NCI-H2196 (cell line): ENCODE measurements at regions not wholly inside any gene's neighbourhood (a gene's known extent, or its start where the extent isn't known, plus 50 kb on each side); places are given as distances from the start of the nearest gene placed in this dataset.

ENCODE experiments used
- DNase-seq: peaks from one replicate; lab custom pipeline; 2025; ENCODE audit not compliant: unreplicated experiment; lab: John Stamatoyannopoulos, UW

- DNase-seq: no peak
Measured at GRCh38 chr18:68435581-68435980, 279.3 kb downstream of the TMX3 start.

DNA sequence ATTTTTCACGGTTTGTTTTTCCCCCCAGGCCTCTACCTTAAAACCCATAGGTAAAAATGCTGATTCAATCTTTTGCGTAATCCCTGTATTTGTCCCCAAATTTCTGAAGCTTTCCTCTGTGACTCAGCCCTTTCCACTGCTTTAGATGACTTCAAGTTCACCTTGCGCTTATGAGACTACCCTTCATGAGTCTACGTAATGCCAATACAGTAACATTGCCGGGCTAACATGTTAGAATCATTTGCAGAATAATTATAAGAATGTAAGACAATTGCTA, 283.0 kb downstream of the TMX3 start:
- no peak for DNase-seq

DNA sequence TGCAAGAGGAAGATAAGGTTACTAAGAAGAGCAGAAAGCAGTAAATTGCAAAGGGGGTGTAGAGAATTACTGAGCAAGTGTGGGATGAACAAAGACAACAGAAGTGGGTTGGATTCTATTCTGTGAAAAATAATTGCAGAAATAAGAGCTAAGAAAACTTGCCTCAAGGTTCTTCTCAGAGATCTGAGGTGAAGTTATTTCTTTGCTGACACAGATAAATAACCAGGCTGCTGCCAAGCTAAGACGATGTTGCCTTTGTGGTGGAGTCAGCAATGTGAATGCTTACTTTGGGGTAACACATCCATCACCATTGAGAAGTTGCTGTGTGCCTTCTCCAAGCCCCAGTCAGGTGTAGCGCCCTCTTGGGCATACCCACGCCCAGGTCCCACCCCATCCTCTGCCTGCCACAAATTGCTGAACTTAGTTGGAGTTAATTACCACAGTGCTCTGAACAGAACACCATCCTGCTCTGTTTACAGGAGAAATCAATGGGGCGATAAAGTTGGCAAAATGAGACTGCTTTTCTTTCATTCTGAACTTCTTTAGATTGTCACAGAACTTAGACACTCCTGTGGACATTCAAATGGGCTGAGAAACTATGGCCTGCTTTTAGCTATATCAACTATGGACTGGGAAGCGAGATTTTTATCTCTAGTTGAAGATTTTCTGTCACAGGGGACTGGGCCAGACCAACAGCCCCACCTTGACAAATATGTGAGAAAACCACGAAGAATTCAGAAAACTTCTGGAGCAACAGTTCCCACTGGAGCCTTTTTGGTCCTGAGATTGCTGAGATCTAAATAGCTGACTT, 283.6 kb downstream of the TMX3 start:
- no peak for DNase-seq

GRCh38 chr18:68429841-68430240, 285.1 kb downstream of the TMX3 start:
- no peak for DNase-seq

GRCh38 chr18:68429111-68429510, 285.8 kb downstream of the TMX3 start:
- DNase-seq: no peak

DNA sequence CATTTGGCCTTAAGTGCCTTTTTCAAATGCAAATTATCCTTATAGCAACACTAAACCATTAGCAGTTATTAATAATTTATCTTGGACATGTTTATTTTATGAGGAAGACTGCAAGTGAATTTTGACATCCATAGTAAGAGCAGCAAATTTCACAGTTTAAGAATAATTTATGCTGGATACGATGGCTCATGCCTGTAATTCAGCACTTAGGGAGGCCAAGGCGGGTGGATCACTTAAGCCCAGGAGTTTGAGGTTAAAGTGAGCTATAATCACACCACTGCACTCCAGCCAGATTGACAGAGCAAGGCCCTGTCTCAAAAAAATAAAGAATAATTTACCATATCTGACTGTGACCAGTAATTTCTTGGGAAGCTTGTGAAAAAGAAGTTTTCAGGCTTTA, 286.2 kb downstream of the TMX3 start:
- DNase-seq: no peak

DNA sequence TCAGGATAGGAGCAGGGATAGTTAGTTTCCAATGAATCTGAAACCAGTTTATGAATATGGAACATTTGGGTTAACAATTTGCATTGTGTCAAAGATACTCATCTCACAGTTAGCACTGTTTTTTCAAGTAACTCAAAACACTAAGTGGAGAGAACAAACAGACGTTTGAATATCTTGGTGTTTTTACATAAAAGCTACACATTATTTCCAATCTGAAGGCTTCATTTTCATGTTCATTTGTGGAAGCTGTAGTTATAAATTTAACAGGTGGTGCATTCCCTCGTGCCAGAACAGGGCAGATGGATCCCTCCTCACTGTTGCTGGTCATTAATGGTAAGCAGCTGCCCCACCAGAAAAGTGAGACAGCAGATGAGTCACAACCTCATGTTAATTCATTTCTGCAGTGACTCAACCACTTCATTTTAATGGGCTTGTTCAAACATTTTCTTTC, 286.9 kb downstream of the TMX3 start:
- DNase-seq: no peak

- no peak for DNase-seq
Measured at GRCh38 chr18:68426731-68427315, 288.1 kb downstream of the TMX3 start.

DNA sequence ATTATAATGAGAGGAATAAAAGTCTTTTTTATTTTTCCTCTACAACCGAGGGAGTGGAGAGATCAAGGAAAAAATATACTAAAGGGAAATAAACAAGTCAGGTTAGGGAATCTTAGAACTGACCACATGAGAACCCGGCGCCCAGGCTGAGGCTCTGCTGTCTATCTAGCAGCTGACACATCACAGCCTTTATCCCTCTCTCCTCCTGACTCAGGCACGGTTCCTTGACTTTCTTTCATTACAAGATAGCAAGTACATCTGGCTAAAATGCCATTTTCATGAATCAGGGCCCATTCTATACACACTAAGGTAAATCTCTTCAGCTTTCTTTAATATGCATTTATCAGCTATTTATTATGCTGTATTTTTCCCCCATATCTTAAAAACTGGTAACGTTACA, 296.0 kb downstream of the TMX3 start:
- no peak for DNase-seq

- no peak for DNase-seq
Measured at GRCh38 chr18:68418226-68418868, 296.6 kb downstream of the TMX3 start.

- DNase-seq: no peak
Measured at GRCh38 chr18:68417826-68418225, 297.1 kb downstream of the TMX3 start.

- DNase-seq: no peak
Measured at GRCh38 chr18:68417166-68417799, 297.6 kb downstream of the TMX3 start.

DNA sequence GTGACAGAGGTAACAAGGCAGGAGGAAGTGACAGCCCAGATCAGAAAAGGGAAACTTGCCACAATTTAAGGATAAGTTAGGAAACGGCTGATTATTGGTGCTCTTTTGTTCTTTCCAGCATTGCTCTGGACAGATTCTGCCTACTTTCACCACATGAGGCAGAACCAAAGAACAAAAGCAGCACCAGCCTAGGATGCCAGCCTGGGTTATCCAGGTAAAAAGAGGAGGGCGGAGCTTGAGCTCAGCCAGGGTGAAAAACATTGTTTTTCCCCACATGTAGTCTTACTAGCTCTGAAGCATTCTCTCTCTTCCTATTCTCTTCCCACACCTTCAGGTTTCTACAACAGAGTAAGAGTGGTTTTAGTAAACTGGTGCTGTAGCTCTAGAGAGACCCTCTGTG, 300.5 kb downstream of the TMX3 start:
- DNase-seq: no peak

DNA sequence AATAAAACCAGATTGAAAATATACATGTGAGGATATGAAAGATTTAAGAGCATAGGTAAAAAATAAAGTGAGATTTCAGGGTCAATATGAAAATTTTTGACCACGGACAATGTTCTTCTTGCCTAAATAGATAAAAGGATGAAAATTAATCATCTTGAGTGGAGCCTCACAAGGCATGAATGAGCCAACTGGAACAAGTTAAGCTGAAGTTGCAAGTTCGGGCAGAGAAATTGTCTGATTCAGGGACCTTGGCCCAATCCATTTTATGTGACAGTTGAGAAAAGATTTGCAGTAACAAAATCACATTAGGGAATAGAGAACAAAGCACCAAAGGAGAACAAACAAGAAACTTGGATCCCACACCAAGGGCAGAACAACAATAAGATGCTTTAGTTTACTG, 305.3 kb downstream of the TMX3 start:
- no peak for DNase-seq

DNA sequence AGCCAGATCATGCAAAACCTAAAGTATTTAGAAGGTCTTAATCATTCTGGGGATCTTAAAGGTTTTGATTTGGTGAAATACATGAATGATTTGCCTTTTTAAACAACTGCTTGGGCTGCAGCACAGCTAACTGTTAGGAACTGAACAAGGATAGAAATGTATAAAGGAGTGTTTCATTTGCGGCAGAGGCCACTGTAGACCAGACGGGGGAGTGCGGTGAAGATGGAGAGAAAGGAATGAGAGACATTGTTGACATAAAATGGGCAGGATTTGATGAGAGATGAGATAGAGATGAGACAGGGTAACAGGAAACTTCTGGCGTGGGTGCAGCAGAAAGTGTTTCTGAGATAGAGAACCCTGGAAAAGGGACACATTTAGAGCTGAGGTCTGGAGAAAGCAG, 308.1 kb downstream of the TMX3 start:
- DNase-seq: no peak

- DNase-seq: no peak
Measured at GRCh38 chr18:68402784-68403183, 312.1 kb downstream of the TMX3 start.

- no peak for DNase-seq
Measured at GRCh38 chr18:68400889-68401288, 314.0 kb downstream of the TMX3 start.

DNA sequence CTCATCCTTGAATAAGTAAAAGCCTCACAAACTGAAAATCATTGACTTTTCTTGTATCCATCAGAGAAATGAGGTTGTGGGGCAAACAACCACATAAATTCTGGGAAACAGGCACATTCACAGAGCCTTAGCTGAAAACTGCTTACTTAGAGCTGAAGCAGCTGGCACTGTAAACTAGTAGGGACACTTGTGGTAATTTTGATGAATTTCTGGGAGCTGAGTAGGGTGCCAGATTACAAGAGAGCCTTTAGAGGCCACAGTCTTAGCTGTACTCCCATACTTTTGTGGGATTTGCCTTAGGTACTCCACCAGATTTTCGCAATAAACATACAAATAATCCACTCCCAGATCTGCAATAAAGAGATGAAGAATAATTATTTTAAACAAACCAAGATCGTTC, 315.2 kb downstream of the TMX3 start:
- no peak for DNase-seq

GRCh38 chr18:68397241-68398035, 317.5 kb downstream of the TMX3 start:
- DNase-seq: no peak

GRCh38 chr18:68394705-68395104, 320.2 kb downstream of the TMX3 start:
- no peak for DNase-seq

DNA sequence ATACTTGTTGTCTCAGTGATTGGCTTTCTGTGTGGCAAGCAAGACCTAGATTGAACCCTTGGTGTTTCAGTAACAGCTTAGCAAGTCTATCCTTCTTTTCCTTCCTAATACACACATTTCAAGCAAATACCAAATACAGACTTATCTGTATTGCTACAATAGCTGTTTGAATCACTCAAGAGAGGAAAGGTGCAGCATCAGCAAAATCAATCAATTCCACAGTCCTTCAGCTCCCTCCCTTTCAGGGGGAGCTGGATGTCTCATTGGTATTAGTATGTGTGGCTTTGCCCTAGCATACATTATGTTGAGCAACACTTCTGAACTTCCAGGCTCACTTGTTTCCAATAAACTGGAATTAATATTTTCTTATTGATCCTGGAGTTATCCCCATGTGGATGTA, 323.1 kb downstream of the TMX3 start:
- no peak for DNase-seq
